ENCODE measurements at regions not wholly inside any gene's neighbourhood (a gene's known extent, or its start where the extent isn't known, plus 50 kb on each side); places are given as distances from the start of the nearest gene placed in this dataset.
A peak's percentile ranks its signal among the peaks of the same experiment; 100 is the strongest.

GRCh38 chr11:28674433-28675103, 566.4 kb downstream of the METTL15 start:
- no peaks in the 10 kb centered on the region for H3K9me3 ChIP-seq
- H3K27ac ChIP-seq, result no peak overlapping the region
- TF ChIP-seq CTCF (IDR thresholded peaks at IDR 0.05), result no peak
- H3K4me1 ChIP-seq, result no peaks in the 10 kb centered on the region
- ATAC-seq, result peak in 1 of 4 donors; percentile 53
- H3K36me3 ChIP-seq (ENCODE audit: insufficient read depth in 1 of 2, low read depth in 1 of 2), result no peaks in the 10 kb centered on the region
- intact Hi-C loops (cut with DNase I), result no loop called here
- no peak overlapping the region for H3K4me3 ChIP-seq
- DNase-seq, result no peak
- 38 to 43% (median 40%) methylated on average over 7 of the region's 7 CpGs for WGBS, 3 donors
- H3K27me3 ChIP-seq (ENCODE audit: insufficient read depth in 3 of 3, low read length in 2 of 3), result no peaks in the 10 kb centered on the region

GRCh38 chr11:28673691-28674432, 565.7 kb downstream of the METTL15 start:
- 72 to 87% (median 76%) methylated on average over 11 of the region's 11 CpGs for WGBS, 3 donors
- no peak overlapping the region for H3K27ac ChIP-seq
- no peak for DNase-seq
- H3K27me3 ChIP-seq (ENCODE audit: insufficient read depth in 3 of 3, low read length in 2 of 3), result no peaks in the 10 kb centered on the region
- no peaks in the 10 kb centered on the region for H3K4me1 ChIP-seq
- no peaks in the 10 kb centered on the region for H3K36me3 ChIP-seq (ENCODE audit: insufficient read depth in 1 of 2, low read depth in 1 of 2)
- H3K9me3 ChIP-seq, result no peaks in the 10 kb centered on the region
- H3K4me3 ChIP-seq, result no peak overlapping the region
- intact Hi-C loops (cut with DNase I), result no loop called here
- ATAC-seq, result no peak
- TF ChIP-seq CTCF (IDR thresholded peaks at IDR 0.05), result no peak

- no peak overlapping the region for H3K4me3 ChIP-seq
- DNase-seq, result no peak
- TF ChIP-seq CTCF (IDR thresholded peaks at IDR 0.05), result no peak
- no peaks in the 10 kb centered on the region for H3K27me3 ChIP-seq (ENCODE audit: insufficient read depth in 3 of 3, low read length in 2 of 3)
- no peaks in the 10 kb centered on the region for H3K36me3 ChIP-seq (ENCODE audit: insufficient read depth in 1 of 2, low read depth in 1 of 2)
- H3K27ac ChIP-seq, result no peak overlapping the region
- intact Hi-C loops (cut with DNase I), result no loop called here
- ATAC-seq, result no peak
- no peaks in the 10 kb centered on the region for H3K9me3 ChIP-seq
- 64 to 75% (median 65%) methylated on average over 4 of the region's 4 CpGs for WGBS, 3 donors
- no peaks in the 10 kb centered on the region for H3K4me1 ChIP-seq
Observed at GRCh38 chr11:28671274-28671673, 563.1 kb downstream of the METTL15 start.

GRCh38 chr11:28666632-28667031, 558.4 kb downstream of the METTL15 start:
- H3K27me3 ChIP-seq (ENCODE audit: insufficient read depth in 3 of 3, low read length in 2 of 3), result no peaks in the 10 kb centered on the region
- no peak overlapping the region for H3K4me3 ChIP-seq
- no peaks in the 10 kb centered on the region for H3K9me3 ChIP-seq
- intact Hi-C loops (cut with DNase I), result no loop called here
- ATAC-seq (no peak), DNase-seq (no peak)
- WGBS, 3 donors, result 45 to 58% (median 53%) methylated on average over 6 of the region's 6 CpGs
- no peaks in the 10 kb centered on the region for H3K36me3 ChIP-seq (ENCODE audit: insufficient read depth in 1 of 2, low read depth in 1 of 2)
- no peaks in the 10 kb centered on the region for H3K4me1 ChIP-seq
- no peak for TF ChIP-seq CTCF (IDR thresholded peaks at IDR 0.05)
- no peak overlapping the region for H3K27ac ChIP-seq

Measured in psoas muscle (tissue), 7 donors.